ENCODE measurements at regions not wholly inside any gene's neighbourhood (a gene's known extent, or its start where the extent isn't known, plus 50 kb on each side); places are given as distances from the start of the nearest gene placed in this dataset.

- TF ChIP-seq CTCF (conservative IDR thresholded peaks at IDR 0.05; ENCODE audit: low read length) (no peak), EZH2phosphoT487 (IDR thresholded peaks at IDR 0.05; ENCODE audit: borderline replicate concordance, low read depth, low read length) (no peak)
Observed at GRCh38 chr13:27679896-27680295, 58.2 kb downstream of the POLR1D start.

All from OCI-LY7 (cell line).